GM23338 (cell line): ENCODE measurements at regions not wholly inside any gene's neighbourhood (a gene's known extent, or its start where the extent isn't known, plus 50 kb on each side); places are given as distances from the start of the nearest gene placed in this dataset.
A peak's percentile ranks its signal among the peaks of the same experiment; 100 is the strongest.
"Not testable (repeated sequence)": the region's sequence is repeated elsewhere in the genome, so short reads cannot be mapped to it uniquely, and the experiment has no call there.

Experiments used
- CREB1 ChIP-seq: fragments of 250-450 bp; sonication (Bioruptor Pico); IDR thresholded peaks from 2 replicates; pipeline ENCODE4 v1.5.0; 2020; ENCODE audit warnings: low read depth, mild to moderate bottlenecking, moderate library complexity
- EZH2 ChIP-seq: fragments of 200-600 bp; sonication (generic); IDR thresholded peaks from one replicate; pipeline ENCODE4 v1.8.0; 2017; ENCODE audit warnings: antibody characterized with exemption, mild to moderate bottlenecking, low read depth; ENCODE audit not compliant: unreplicated experiment
- EZH2phosphoT487 ChIP-seq: fragments of 200-600 bp; sonication (generic); IDR thresholded peaks from one replicate; pipeline ENCODE4 v1.8.1; 2018; ENCODE audit warnings: antibody characterized with exemption; ENCODE audit not compliant: unreplicated experiment
- NANOG ChIP-seq: IDR thresholded peaks from 2 replicates; pipeline ENCODE4 v1.6.1; 2016; ENCODE audit warnings: antibody characterized with exemption, borderline replicate concordance
- POLR2AphosphoS5 ChIP-seq: IDR thresholded peaks from 2 replicates; pipeline ENCODE4 v1.6.1; 2016; ENCODE audit warnings: antibody characterized with exemption, low read depth
- ZNF114 ChIP-seq: fragments of 250-450 bp; sonication (Bioruptor Pico); IDR thresholded peaks from 2 replicates; pipeline ENCODE4 v1.5.0; 2020; ENCODE audit warnings: mild to moderate bottlenecking, moderate library complexity
- TF ChIP-seq, protein P1 (sequence below), 2 experiments: fragments of 200-600 bp in 1 of 2; sonication (generic) in 1 of 2; conservative IDR thresholded peaks; 2 replicates each; pipeline versions ENCODE4 v1.5.1 to v1.6.1; 2016 to 2017; ENCODE audit warnings: antibody characterized with exemption in 2 of 2, low read depth in 2 of 2, mild to moderate bottlenecking in 2 of 2, moderate library complexity in 1 of 2
- TF ChIP-seq, protein P2 (sequence below): IDR thresholded peaks from one replicate; pipeline ENCODE4 v1.6.1; 2018; ENCODE audit warnings: antibody characterized with exemption; ENCODE audit not compliant: unreplicated experiment
- TF ChIP-seq, protein P3 (sequence below): IDR thresholded peaks from 2 replicates; pipeline ENCODE4 v1.6.1; 2016; ENCODE audit warnings: antibody characterized with exemption

DNA sequence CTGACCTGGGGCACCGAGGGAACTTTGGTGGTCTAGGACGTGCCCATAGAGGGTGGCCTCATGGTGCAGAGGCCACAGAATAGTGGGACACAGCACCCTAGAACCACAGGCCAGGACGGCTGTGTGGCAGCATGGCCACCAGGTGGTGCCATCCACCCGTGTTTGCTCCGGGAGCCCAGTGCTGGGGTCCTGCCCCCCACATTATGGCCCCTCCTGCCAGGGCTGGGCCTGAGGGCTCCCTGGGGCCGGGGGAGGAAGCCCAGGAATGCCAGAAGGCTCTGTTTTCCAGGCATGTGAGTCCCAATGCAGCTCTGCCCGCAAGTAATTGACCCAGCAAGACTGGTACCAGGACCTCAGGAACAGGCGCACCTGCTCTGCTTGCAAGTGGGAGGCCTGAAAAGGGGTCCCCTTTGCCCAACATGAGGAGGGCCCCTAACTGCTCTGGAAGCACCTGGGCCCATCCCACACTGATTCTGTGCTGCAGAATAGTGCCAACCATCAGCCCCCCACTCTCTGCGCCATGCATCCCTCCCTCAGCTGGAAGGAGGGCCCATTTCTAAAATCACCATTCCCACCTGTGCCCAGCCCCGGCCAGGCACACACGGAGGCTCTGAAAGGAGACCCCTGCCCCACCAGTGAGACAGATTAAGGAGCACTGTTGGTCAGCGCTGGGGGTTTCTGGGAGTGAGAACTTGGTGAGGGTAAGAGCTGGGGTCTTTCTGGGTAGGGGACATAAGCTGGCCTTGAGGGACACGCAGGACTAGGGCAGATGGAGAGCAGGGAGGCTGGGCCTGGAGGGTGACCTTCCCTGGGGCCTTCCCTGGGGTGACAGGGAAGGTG, 174.4 kb downstream of the TBC1D2B start:
- TF ChIP-seq, protein P1, sequence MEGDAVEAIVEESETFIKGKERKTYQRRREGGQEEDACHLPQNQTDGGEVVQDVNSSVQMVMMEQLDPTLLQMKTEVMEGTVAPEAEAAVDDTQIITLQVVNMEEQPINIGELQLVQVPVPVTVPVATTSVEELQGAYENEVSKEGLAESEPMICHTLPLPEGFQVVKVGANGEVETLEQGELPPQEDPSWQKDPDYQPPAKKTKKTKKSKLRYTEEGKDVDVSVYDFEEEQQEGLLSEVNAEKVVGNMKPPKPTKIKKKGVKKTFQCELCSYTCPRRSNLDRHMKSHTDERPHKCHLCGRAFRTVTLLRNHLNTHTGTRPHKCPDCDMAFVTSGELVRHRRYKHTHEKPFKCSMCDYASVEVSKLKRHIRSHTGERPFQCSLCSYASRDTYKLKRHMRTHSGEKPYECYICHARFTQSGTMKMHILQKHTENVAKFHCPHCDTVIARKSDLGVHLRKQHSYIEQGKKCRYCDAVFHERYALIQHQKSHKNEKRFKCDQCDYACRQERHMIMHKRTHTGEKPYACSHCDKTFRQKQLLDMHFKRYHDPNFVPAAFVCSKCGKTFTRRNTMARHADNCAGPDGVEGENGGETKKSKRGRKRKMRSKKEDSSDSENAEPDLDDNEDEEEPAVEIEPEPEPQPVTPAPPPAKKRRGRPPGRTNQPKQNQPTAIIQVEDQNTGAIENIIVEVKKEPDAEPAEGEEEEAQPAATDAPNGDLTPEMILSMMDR (conservative IDR thresholded peaks at IDR 0.05; ENCODE audit: low read depth in 2 of 2): peak; percentile 76 to 92
- TF ChIP-seq EZH2; EZH2phosphoT487; NANOG; ZNF114 (CRISPR knock-in tag); POLR2AphosphoS5; CREB1 (CRISPR knock-in tag): not testable (repeated sequence)
- TF ChIP-seq, protein P2, sequence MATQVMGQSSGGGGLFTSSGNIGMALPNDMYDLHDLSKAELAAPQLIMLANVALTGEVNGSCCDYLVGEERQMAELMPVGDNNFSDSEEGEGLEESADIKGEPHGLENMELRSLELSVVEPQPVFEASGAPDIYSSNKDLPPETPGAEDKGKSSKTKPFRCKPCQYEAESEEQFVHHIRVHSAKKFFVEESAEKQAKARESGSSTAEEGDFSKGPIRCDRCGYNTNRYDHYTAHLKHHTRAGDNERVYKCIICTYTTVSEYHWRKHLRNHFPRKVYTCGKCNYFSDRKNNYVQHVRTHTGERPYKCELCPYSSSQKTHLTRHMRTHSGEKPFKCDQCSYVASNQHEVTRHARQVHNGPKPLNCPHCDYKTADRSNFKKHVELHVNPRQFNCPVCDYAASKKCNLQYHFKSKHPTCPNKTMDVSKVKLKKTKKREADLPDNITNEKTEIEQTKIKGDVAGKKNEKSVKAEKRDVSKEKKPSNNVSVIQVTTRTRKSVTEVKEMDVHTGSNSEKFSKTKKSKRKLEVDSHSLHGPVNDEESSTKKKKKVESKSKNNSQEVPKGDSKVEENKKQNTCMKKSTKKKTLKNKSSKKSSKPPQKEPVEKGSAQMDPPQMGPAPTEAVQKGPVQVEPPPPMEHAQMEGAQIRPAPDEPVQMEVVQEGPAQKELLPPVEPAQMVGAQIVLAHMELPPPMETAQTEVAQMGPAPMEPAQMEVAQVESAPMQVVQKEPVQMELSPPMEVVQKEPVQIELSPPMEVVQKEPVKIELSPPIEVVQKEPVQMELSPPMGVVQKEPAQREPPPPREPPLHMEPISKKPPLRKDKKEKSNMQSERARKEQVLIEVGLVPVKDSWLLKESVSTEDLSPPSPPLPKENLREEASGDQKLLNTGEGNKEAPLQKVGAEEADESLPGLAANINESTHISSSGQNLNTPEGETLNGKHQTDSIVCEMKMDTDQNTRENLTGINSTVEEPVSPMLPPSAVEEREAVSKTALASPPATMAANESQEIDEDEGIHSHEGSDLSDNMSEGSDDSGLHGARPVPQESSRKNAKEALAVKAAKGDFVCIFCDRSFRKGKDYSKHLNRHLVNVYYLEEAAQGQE: not testable (repeated sequence)
- TF ChIP-seq, protein P3, sequence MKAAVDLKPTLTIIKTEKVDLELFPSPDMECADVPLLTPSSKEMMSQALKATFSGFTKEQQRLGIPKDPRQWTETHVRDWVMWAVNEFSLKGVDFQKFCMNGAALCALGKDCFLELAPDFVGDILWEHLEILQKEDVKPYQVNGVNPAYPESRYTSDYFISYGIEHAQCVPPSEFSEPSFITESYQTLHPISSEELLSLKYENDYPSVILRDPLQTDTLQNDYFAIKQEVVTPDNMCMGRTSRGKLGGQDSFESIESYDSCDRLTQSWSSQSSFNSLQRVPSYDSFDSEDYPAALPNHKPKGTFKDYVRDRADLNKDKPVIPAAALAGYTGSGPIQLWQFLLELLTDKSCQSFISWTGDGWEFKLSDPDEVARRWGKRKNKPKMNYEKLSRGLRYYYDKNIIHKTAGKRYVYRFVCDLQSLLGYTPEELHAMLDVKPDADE: not testable (repeated sequence)
